H9 (cell line): ENCODE measurements at regions not wholly inside any gene's neighbourhood (a gene's known extent, or its start where the extent isn't known, plus 50 kb on each side); places are given as distances from the start of the nearest gene placed in this dataset.

ENCODE experiments used
- DNase-seq: peaks from one replicate; pipeline ENCODE4 v3.0.0-alpha.2; 2017
- H2AFZ ChIP-seq: one replicate; pipeline ENCODE4 v1.6.1; 2013; ENCODE audit warnings: mild to moderate bottlenecking, low read length, control low read depth, moderate library complexity
- H2AK5ac ChIP-seq: 2 replicates; pipeline ENCODE4 v1.6.1; 2013; ENCODE audit warnings: low read length, control low read depth, mixed read lengths; ENCODE audit not compliant: insufficient read length
- H2BK120ac ChIP-seq: one replicate; pipeline ENCODE4 v1.6.1; 2013; ENCODE audit warnings: low read depth, mild to moderate bottlenecking, low read length, control low read depth, inconsistent platforms; ENCODE audit not compliant: poor library complexity, severe bottlenecking
- H2BK12ac ChIP-seq: 2 replicates; pipeline ENCODE4 v1.6.1; 2013; ENCODE audit warnings: low read length, control low read depth, mixed read lengths, low read depth; ENCODE audit not compliant: insufficient read length
- H2BK15ac ChIP-seq: 2 replicates; pipeline ENCODE4 v1.6.1; 2013; ENCODE audit warnings: low read depth, low read length, control low read depth
- H2BK20ac ChIP-seq: one replicate; pipeline ENCODE4 v1.6.1; 2013; ENCODE audit warnings: low read depth, mild to moderate bottlenecking, low read length, control low read depth, inconsistent platforms; ENCODE audit not compliant: poor library complexity, severe bottlenecking
- H2BK5ac ChIP-seq: 2 replicates; pipeline ENCODE4 v1.6.1; 2013; ENCODE audit warnings: low read length, control low read depth, mixed read lengths; ENCODE audit not compliant: insufficient read length
- H3K14ac ChIP-seq: 2 replicates; pipeline ENCODE4 v1.6.1; 2013; ENCODE audit warnings: low read length, control low read depth; ENCODE audit not compliant: insufficient read depth
- H3K18ac ChIP-seq: 2 replicates; pipeline ENCODE4 v1.6.1; 2013; ENCODE audit warnings: low read depth, mild to moderate bottlenecking, mixed read lengths, low read length, control low read depth; ENCODE audit not compliant: insufficient read length
- H3K23ac ChIP-seq: 2 replicates; pipeline ENCODE4 v1.6.1; 2013; ENCODE audit warnings: low read length, control low read depth, mixed read lengths, low read depth; ENCODE audit not compliant: insufficient read length
- H3K23me2 ChIP-seq: 2 replicates; pipeline ENCODE4 v1.6.1; 2013; ENCODE audit warnings: low read depth, mild to moderate bottlenecking, mixed read lengths, low read length, control low read depth; ENCODE audit not compliant: insufficient read length, poor library complexity, severe bottlenecking
- H3K27ac ChIP-seq: 2 replicates; pipeline ENCODE4 v1.5.1; 2013; ENCODE audit warnings: low read length, control low read depth, mixed read lengths, low read depth; ENCODE audit not compliant: insufficient read length
- H3K27me3 ChIP-seq: 2 replicates; pipeline ENCODE4 v1.6.1; 2013; ENCODE audit warnings: low read length, control low read depth, inconsistent platforms; ENCODE audit not compliant: insufficient read depth
- H3K4ac ChIP-seq: 2 replicates; pipeline ENCODE4 v1.6.1; 2013; ENCODE audit warnings: low read depth, mild to moderate bottlenecking, control low read depth, inconsistent platforms, low read length, moderate library complexity
- H3K4me1 ChIP-seq: 2 replicates; pipeline ENCODE4 v1.6.1; 2013; ENCODE audit warnings: low read length, control low read depth, inconsistent platforms; ENCODE audit not compliant: insufficient read depth
- H3K4me2 ChIP-seq: 2 replicates; pipeline ENCODE4 v1.6.1; 2013; ENCODE audit warnings: low read length, control low read depth, mixed read lengths; ENCODE audit not compliant: insufficient read length, insufficient read depth
- H3K56ac ChIP-seq: 2 replicates; pipeline ENCODE4 v1.6.1; 2013; ENCODE audit warnings: low read depth, mild to moderate bottlenecking, mixed read lengths, low read length, control low read depth; ENCODE audit not compliant: insufficient read length
- H3K79me1 ChIP-seq: 2 replicates; pipeline ENCODE4 v1.6.1; 2013; ENCODE audit warnings: low read depth, mild to moderate bottlenecking, moderate library complexity, low read length, control low read depth, inconsistent platforms; ENCODE audit not compliant: insufficient read depth, poor library complexity, severe bottlenecking
- H3K79me2 ChIP-seq: 2 replicates; pipeline ENCODE4 v1.6.1; 2013; ENCODE audit warnings: low read length, control low read depth, inconsistent platforms; ENCODE audit not compliant: insufficient read depth
- H3K9ac ChIP-seq: 2 replicates; pipeline ENCODE4 v1.6.1; 2013; ENCODE audit warnings: low read length, control low read depth, mixed read lengths; ENCODE audit not compliant: insufficient read length; ENCODE audit errors: extremely low read depth
- H3K9me3 ChIP-seq: one replicate; pipeline ENCODE4 v1.6.1; 2013; ENCODE audit warnings: low read depth, low read length, inconsistent platforms; ENCODE audit not compliant: control insufficient read depth
- H3T11ph ChIP-seq: one replicate; pipeline ENCODE4 v1.6.1; 2013; ENCODE audit warnings: mild to moderate bottlenecking, low read length, control low read depth, inconsistent platforms
- H4K20me1 ChIP-seq: one replicate; pipeline ENCODE4 v1.6.1; 2013; ENCODE audit not compliant: control insufficient read depth, insufficient read length, insufficient read depth
- H4K5ac ChIP-seq: 2 replicates; pipeline ENCODE4 v1.6.1; 2013; ENCODE audit warnings: low read depth, mild to moderate bottlenecking, mixed read lengths, low read length, control low read depth; ENCODE audit not compliant: insufficient read length
- H4K8ac ChIP-seq: replicated peaks from 2 replicates; pipeline ENCODE4 v1.6.1; 2013; ENCODE audit warnings: low read length, control low read depth, mixed read lengths, low read depth; ENCODE audit not compliant: insufficient read length
- H4K91ac ChIP-seq: 2 replicates; pipeline ENCODE4 v1.6.1; 2013; ENCODE audit warnings: low read depth, mild to moderate bottlenecking, moderate library complexity, mixed read lengths, low read length, control low read depth; ENCODE audit not compliant: insufficient read length
- H3K27ac Mint-ChIP-seq, 3 experiments: 2 replicates in 2 of 3; 3 replicates in 1 of 3; pipeline ENCODE4 v1.8.0; 2020 to 2021; ENCODE audit warnings: mixed read lengths in 3 of 3, mild to moderate bottlenecking in 1 of 3, moderate library complexity in 1 of 3
- H3K27me3 Mint-ChIP-seq: 2 replicates; pipeline ENCODE4 v1.8.0; 2021; ENCODE audit warnings: low read depth, mild to moderate bottlenecking, moderate library complexity, mixed read lengths
- H3K36me3 Mint-ChIP-seq, 3 experiments: 2 replicates in 2 of 3; 3 replicates in 1 of 3; pipeline ENCODE4 v1.8.0; 2020 to 2021; ENCODE audit warnings: low read depth in 3 of 3, mixed read lengths in 3 of 3; ENCODE audit not compliant: insufficient read depth in 1 of 3
- H3K4me1 Mint-ChIP-seq, 2 experiments: 2 replicates each; pipeline ENCODE4 v1.8.0; 2020; ENCODE audit warnings: mixed read lengths in 2 of 2
- H3K4me3 Mint-ChIP-seq, 2 experiments: 2 replicates in 1 of 2; 3 replicates in 1 of 2; pipeline ENCODE4 v1.8.0; 2020 to 2021; ENCODE audit warnings: mild to moderate bottlenecking in 2 of 2, mixed read lengths in 2 of 2, moderate library complexity in 1 of 2
- H3K9me3 Mint-ChIP-seq, 2 experiments: 2 replicates in 1 of 2; 3 replicates in 1 of 2; pipeline ENCODE4 v1.8.0; 2020; ENCODE audit warnings: mild to moderate bottlenecking in 2 of 2, mixed read lengths in 2 of 2, moderate library complexity in 1 of 2
- CTCF ChIP-seq: fragments of 200-600 bp; sonication (generic); conservative IDR thresholded peaks from 3 replicates; pipeline ENCODE4 v1.8.0; 2021; ENCODE audit warnings: antibody characterized with exemption, mild to moderate bottlenecking
- WGBS: extraction: QIAGEN DNeasy Blood & Tissue Kit; methylation state at CpG from one replicate; pipeline ENCODE4 v1.1.7; 2013; ENCODE audit warnings: missing lambda C conversion rate, low lambda C conversion rate, mixed read lengths; ENCODE audit not compliant: insufficient read length; ENCODE audit errors: extremely low coverage; 5-methylcytosine and 5-hydroxymethylcytosine counted together

- Histone ChIP-seq H2BK15ac (no peak overlapping the region), H2AFZ (no peak overlapping the region), H3K23me2 (no peaks in the 10 kb centered on the region), H4K91ac (no peak overlapping the region), H3T11ph (no peak overlapping the region), H2BK5ac (no peak overlapping the region), H3K4ac (no peak overlapping the region), H4K5ac (no peak overlapping the region), H4K8ac (no peak overlapping the region), H3K23ac (no peak overlapping the region), H2BK20ac (no peak overlapping the region), H2BK120ac (no peak overlapping the region), H4K20me1 (no peaks in the 10 kb centered on the region), H3K79me2 (no peaks in the 10 kb centered on the region), H3K4me2 (no peak overlapping the region), H3K27me3 (no peaks in the 10 kb centered on the region), H2AK5ac (no peak overlapping the region), H3K14ac (no peak overlapping the region), H3K9me3 (no peaks in the 10 kb centered on the region), H3K4me1 (no peaks in the 10 kb centered on the region), H3K18ac (no peak overlapping the region), H3K56ac (no peak overlapping the region), H2BK12ac (no peak overlapping the region), H3K79me1 (no peaks in the 10 kb centered on the region), H3K27ac (no peak overlapping the region), H3K9ac (no peak overlapping the region)
- no peak overlapping the region for H3K27ac Mint-ChIP-seq
- no peaks in the 10 kb centered on the region for H3K9me3 Mint-ChIP-seq
- no peak overlapping the region for H3K4me3 Mint-ChIP-seq
- peaks cover 0 to 4% of the 10 kb centered on the region in 2 experiments; a peak in 2 of 4 replicates for H3K4me1 Mint-ChIP-seq
- WGBS: no CpG with 5 or more reads among the region's 3 CpGs
- no peak for TF ChIP-seq CTCF
- no peak for DNase-seq
- no peaks in the 10 kb centered on the region for H3K27me3 Mint-ChIP-seq
- H3K36me3 Mint-ChIP-seq: no peaks in the 10 kb centered on the region
Observed at GRCh38 chr2:181138816-181139215, 158.4 kb downstream of the UBE2E3 start.
